Osteoblast (primary cell): ENCODE measurements at regions not wholly inside any gene's neighbourhood (a gene's known extent, or its start where the extent isn't known, plus 50 kb on each side); places are given as distances from the start of the nearest gene placed in this dataset.

Experiments used
- DNase-seq: peaks from one replicate; pipeline ENCODE4 v3.0.0; 2011; ENCODE audit warnings: low spot score, mixed read lengths; ENCODE audit not compliant: insufficient read length; ENCODE audit errors: missing footprints
- H2AFZ ChIP-seq: 2 replicates; pipeline ENCODE4 v1.6.0; 2011; ENCODE audit warnings: mild to moderate bottlenecking, low read length
- H3K27ac ChIP-seq: 2 replicates; pipeline ENCODE4 v1.5.1; 2011; ENCODE audit warnings: mild to moderate bottlenecking, low read depth, low read length, moderate library complexity
- H3K27me3 ChIP-seq: 2 replicates; pipeline ENCODE4 v1.6.0; 2012; ENCODE audit warnings: mild to moderate bottlenecking, control low read depth, inconsistent platforms, low read length, moderate library complexity; ENCODE audit not compliant: insufficient read depth
- H3K36me3 ChIP-seq: 2 replicates; pipeline ENCODE4 v1.5.1; 2011; ENCODE audit warnings: mild to moderate bottlenecking, low read length, control low read depth, moderate library complexity; ENCODE audit not compliant: insufficient read depth
- H3K4me1 ChIP-seq: 2 replicates; pipeline ENCODE4 v1.5.1; 2011; ENCODE audit warnings: mild to moderate bottlenecking, low read length, control low read depth, moderate library complexity; ENCODE audit not compliant: insufficient read depth
- H3K4me2 ChIP-seq: 2 replicates; pipeline ENCODE4 v1.6.0; 2011; ENCODE audit warnings: mild to moderate bottlenecking, low read length; ENCODE audit not compliant: insufficient read depth
- H3K4me3 ChIP-seq: fragments of 200-600 bp; sonication (generic); 3 replicates; pipeline ENCODE4 v1.5.1; 2012; ENCODE audit warnings: mild to moderate bottlenecking, low read length, inconsistent platforms; ENCODE audit not compliant: insufficient read depth
- H3K79me2 ChIP-seq: 2 replicates; pipeline ENCODE4 v1.6.0; 2012; ENCODE audit warnings: mild to moderate bottlenecking, low read length, control low read depth, inconsistent platforms; ENCODE audit not compliant: insufficient read depth
- H3K9me3 ChIP-seq: 2 replicates; pipeline ENCODE4 v1.5.1; 2011; ENCODE audit warnings: low read depth, low read length, control low read depth
- H4K20me1 ChIP-seq: 2 replicates; pipeline ENCODE4 v1.6.0; 2012; ENCODE audit warnings: mild to moderate bottlenecking, low read length, control low read depth; ENCODE audit not compliant: insufficient read depth
- TF ChIP-seq, protein P1 (sequence below): IDR thresholded peaks from 2 replicates; pipeline ENCODE4 v1.5.1; 2011; ENCODE audit warnings: mild to moderate bottlenecking, low read depth, low read length, moderate library complexity; ENCODE audit errors: extremely low read depth

DNA sequence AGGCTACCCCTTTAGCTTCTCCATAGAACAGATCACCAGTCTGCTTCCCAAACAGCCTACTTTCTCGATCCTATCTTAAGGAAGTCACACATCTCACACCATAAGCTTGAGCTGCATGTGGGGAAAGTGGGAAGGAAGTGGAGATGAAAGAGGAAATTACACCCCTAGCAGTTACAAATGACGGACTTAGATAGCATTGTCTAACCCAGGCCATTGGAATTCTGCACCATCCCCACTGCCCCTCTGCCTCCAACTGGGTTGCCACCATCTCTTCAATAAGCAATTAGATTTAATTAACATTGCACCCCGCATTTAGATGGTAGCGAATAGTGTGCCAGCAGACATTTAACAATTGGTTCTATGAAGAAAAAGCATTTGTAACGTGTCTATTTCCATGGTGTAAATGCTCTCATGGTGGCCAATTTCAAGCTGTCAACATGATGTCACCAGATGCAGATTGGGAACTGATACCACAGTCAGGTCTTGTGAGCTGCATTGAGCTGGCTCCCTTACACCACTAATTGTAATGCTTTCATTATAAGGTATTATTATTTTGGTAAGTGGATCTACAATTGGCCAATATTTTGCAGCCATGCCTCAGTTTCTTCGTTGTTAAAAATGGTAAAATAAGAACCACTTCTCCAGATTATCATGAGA lies 124.7 kb downstream of the CD24 start:
- H2AFZ ChIP-seq, result no peak overlapping the region
- H3K27ac ChIP-seq, result no peak overlapping the region
- H3K36me3 ChIP-seq, result no peaks in the 10 kb centered on the region
- H3K9me3 ChIP-seq, result no peaks in the 10 kb centered on the region
- no peaks in the 10 kb centered on the region for H3K4me1 ChIP-seq
- H3K4me3 ChIP-seq, result no peak overlapping the region
- TF ChIP-seq, protein P1, sequence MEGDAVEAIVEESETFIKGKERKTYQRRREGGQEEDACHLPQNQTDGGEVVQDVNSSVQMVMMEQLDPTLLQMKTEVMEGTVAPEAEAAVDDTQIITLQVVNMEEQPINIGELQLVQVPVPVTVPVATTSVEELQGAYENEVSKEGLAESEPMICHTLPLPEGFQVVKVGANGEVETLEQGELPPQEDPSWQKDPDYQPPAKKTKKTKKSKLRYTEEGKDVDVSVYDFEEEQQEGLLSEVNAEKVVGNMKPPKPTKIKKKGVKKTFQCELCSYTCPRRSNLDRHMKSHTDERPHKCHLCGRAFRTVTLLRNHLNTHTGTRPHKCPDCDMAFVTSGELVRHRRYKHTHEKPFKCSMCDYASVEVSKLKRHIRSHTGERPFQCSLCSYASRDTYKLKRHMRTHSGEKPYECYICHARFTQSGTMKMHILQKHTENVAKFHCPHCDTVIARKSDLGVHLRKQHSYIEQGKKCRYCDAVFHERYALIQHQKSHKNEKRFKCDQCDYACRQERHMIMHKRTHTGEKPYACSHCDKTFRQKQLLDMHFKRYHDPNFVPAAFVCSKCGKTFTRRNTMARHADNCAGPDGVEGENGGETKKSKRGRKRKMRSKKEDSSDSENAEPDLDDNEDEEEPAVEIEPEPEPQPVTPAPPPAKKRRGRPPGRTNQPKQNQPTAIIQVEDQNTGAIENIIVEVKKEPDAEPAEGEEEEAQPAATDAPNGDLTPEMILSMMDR, result no peak
- no peak overlapping the region for H3K4me2 ChIP-seq
- H3K27me3 ChIP-seq, result peaks cover 5% of the 10 kb centered on the region
- DNase-seq, result no peak
- H4K20me1 ChIP-seq, result no peaks in the 10 kb centered on the region
- H3K79me2 ChIP-seq, result no peaks in the 10 kb centered on the region

DNA sequence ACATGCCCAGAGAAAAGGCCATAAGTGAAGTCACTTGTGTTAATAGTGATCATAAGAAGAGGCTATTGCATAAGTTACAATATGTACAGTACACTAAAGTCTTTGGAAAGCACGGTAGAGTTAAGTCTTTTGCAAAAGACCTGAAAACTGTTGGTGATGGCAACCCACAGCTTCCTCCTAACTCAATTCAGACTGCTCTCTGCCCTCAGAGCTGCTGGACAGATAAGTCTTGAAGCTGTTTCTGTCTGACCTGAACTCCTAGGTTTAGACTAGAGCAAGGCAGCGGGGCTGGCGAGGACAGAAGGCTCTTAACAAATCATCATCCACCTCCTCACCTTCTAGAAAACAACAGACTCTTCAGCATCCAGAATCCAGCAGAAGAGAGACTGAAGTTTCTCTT lies 125.4 kb downstream of the CD24 start:
- no peak overlapping the region for H3K4me2 ChIP-seq
- no peak for DNase-seq
- H3K9me3 ChIP-seq, result no peaks in the 10 kb centered on the region
- peaks cover 11% of the 10 kb centered on the region for H3K27me3 ChIP-seq
- H3K36me3 ChIP-seq, result no peaks in the 10 kb centered on the region
- no peak overlapping the region for H3K27ac ChIP-seq
- H2AFZ ChIP-seq, result no peak overlapping the region
- H3K4me1 ChIP-seq, result no peaks in the 10 kb centered on the region
- no peaks in the 10 kb centered on the region for H3K79me2 ChIP-seq
- no peak overlapping the region for H3K4me3 ChIP-seq
- TF ChIP-seq, protein P1, result no peak
- H4K20me1 ChIP-seq, result no peaks in the 10 kb centered on the region

DNA sequence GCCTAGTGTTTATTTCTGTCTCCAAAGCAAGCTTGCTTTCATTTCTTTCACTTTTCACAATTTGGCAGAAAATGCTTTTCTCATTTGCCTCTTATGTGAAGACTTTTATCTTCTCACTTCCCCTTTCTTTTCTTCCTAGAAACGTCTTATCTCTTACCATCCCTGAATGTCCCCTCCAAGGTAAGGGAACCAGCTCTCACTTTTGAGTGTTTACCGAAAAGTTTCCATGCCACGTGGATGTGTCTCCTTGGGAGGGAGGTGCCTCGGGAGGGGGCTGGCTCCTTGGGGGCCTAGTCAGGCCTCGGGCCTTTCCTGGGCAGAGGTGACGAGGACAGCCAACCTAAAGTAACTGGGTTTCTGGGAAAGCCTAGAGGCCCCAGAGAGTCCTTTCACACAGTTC lies 127.4 kb downstream of the CD24 start:
- Histone ChIP-seq H2AFZ (no peak overlapping the region), H3K36me3 (no peaks in the 10 kb centered on the region), H3K4me1 (no peaks in the 10 kb centered on the region), H3K79me2 (no peaks in the 10 kb centered on the region), H3K27ac (no peak overlapping the region), H3K4me2 (no peak overlapping the region), H3K27me3 (peaks cover 28% of the 10 kb centered on the region), H3K4me3 (no peak overlapping the region), H4K20me1 (no peaks in the 10 kb centered on the region), H3K9me3 (no peaks in the 10 kb centered on the region)
- TF ChIP-seq, protein P1, result no peak
- no peak for DNase-seq

DNA sequence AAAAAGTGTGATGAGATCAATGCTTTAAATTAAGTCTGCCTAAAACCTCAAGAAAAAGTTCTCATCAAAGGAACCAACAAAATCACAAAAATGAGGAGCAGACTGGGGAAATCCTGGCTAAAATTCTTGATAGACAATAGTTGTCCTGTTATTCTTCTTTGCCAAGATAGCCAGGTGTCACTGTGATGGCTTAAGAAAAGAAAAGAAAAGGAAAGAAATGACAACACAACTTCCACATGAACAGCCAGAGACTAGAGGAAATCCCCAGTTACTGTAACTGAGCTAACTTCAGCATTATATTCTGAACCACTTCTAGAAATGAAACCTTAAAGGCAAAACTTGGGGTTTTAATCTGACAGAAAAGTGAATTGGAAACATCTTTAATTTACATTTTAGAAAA lies 129.6 kb downstream of the CD24 start:
- Histone ChIP-seq H3K4me3 (no peak overlapping the region), H3K79me2 (no peaks in the 10 kb centered on the region), H3K27ac (no peak overlapping the region), H3K36me3 (no peaks in the 10 kb centered on the region), H3K27me3 (peaks cover 28% of the 10 kb centered on the region), H3K9me3 (no peaks in the 10 kb centered on the region), H2AFZ (no peak overlapping the region), H3K4me1 (no peaks in the 10 kb centered on the region), H4K20me1 (no peaks in the 10 kb centered on the region), H3K4me2 (no peak overlapping the region)
- TF ChIP-seq, protein P1, result no peak
- DNase-seq, result no peak
